ENCODE measurements at regions not wholly inside any gene's neighbourhood (a gene's known extent, or its start where the extent isn't known, plus 50 kb on each side); places are given as distances from the start of the nearest gene placed in this dataset.

DNA sequence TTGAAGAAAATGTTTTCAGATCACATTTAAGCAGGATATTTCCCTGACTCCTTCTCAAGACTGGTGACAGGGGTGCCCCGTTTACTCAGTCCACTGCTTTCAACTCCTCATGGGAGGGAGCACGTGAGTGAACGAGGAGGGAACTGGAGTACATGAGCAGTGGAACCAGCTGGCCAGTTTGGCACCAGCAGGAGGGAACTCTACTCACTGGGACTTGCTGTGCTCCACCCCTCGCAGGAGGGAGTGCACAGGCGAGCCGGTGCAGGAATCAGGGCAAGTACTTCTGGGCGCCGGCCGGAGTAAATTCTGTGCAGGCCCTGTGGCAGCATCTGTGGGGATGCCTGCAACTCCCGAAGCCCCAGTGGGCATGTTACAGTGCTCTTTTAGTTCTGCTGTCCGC, 1941.1 kb upstream of the C9orf72 start:
- H3K4me3 ChIP-seq = no peak overlapping the region
- TF ChIP-seq EP300 (IDR thresholded peaks at IDR 0.05) (no peak), POLR2A (IDR thresholded peaks at IDR 0.05) (no peak)
- TF ChIP-seq, protein P1, sequence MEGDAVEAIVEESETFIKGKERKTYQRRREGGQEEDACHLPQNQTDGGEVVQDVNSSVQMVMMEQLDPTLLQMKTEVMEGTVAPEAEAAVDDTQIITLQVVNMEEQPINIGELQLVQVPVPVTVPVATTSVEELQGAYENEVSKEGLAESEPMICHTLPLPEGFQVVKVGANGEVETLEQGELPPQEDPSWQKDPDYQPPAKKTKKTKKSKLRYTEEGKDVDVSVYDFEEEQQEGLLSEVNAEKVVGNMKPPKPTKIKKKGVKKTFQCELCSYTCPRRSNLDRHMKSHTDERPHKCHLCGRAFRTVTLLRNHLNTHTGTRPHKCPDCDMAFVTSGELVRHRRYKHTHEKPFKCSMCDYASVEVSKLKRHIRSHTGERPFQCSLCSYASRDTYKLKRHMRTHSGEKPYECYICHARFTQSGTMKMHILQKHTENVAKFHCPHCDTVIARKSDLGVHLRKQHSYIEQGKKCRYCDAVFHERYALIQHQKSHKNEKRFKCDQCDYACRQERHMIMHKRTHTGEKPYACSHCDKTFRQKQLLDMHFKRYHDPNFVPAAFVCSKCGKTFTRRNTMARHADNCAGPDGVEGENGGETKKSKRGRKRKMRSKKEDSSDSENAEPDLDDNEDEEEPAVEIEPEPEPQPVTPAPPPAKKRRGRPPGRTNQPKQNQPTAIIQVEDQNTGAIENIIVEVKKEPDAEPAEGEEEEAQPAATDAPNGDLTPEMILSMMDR (IDR thresholded peaks at IDR 0.05) = no peak
- H3K27me3 ChIP-seq = no peaks in the 10 kb centered on the region
- H3K36me3 ChIP-seq = no peaks in the 10 kb centered on the region
- no peak for DNase-seq
- no peaks in the 10 kb centered on the region for H3K4me1 ChIP-seq (ENCODE audit: insufficient read depth)
- WGBS, 3 donors = 53 to 62% (median 62%) methylated on average over 11 of the region's 11 CpGs
- intact Hi-C loops (cut with DNase I) = no loop called here
- H3K9me3 ChIP-seq = no peaks in the 10 kb centered on the region
- H3K27ac ChIP-seq = no peak overlapping the region

DNA sequence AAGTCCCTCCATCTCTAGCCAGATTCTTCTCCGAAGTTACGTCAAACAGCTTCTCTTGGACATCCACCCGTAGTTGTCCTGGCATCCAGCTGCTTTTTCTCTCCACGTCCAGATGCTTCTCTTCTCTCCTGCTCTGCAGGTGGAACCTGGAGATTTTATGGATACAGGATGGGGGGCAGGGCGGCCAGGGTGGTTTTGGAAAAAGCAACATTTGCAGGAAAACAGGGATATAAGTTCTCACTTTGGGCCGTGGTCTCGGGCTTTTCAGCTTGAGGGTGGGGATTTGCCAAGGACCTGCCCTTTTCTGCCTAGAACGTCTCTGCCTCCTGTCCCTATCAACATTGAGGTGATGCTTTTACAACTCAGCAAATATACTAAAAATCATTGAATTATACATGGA, 1941.6 kb upstream of the C9orf72 start:
- no peaks in the 10 kb centered on the region for H3K27me3 ChIP-seq
- no peaks in the 10 kb centered on the region for H3K9me3 ChIP-seq
- 61 to 67% (median 62%) methylated on average over 8 of the region's 8 CpGs for WGBS, 3 donors
- no peak overlapping the region for H3K4me3 ChIP-seq
- no peak for DNase-seq
- no peaks in the 10 kb centered on the region for H3K4me1 ChIP-seq (ENCODE audit: insufficient read depth)
- no peak overlapping the region for H3K27ac ChIP-seq
- TF ChIP-seq EP300 (IDR thresholded peaks at IDR 0.05) (no peak), POLR2A (IDR thresholded peaks at IDR 0.05) (no peak)
- TF ChIP-seq, protein P1 (IDR thresholded peaks at IDR 0.05) = no peak
- H3K36me3 ChIP-seq = no peaks in the 10 kb centered on the region
- intact Hi-C loops (cut with DNase I) = no loop called here

DNA sequence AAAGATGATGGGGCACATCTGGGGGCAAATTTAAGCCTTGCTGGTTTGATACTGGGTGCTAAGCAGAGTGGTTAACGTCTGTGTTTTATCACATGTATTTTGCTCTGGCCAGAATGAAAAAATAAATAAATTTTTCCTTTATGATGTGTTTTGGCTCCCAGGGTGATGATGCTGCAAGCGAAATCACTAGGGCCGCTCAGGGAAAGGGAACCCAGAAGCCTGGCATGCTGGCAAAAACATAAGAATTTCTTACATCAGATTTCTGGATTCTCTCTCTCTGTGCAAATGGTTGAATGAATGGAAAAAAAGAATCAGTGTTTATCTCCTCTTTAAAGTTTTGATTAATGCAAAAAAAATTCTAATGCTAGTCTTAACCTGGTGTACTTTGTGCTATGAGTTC, 1975.2 kb upstream of the C9orf72 start:
- no peaks in the 10 kb centered on the region for H3K4me1 ChIP-seq (ENCODE audit: insufficient read depth)
- no peaks in the 10 kb centered on the region for H3K36me3 ChIP-seq
- no peak overlapping the region for H3K4me3 ChIP-seq
- intact Hi-C loops (cut with DNase I) = no loop called here
- 61 to 67% (median 66%) methylated on average over 3 of the region's 3 CpGs for WGBS, 3 donors
- DNase-seq = no peak
- H3K27ac ChIP-seq = no peak overlapping the region
- H3K27me3 ChIP-seq = no peaks in the 10 kb centered on the region
- H3K9me3 ChIP-seq = no peaks in the 10 kb centered on the region
- TF ChIP-seq, protein P1 (IDR thresholded peaks at IDR 0.05) = no peak
- no peak for TF ChIP-seq POLR2A (IDR thresholded peaks at IDR 0.05)
- TF ChIP-seq EP300 (IDR thresholded peaks at IDR 0.05) = no peak

DNA sequence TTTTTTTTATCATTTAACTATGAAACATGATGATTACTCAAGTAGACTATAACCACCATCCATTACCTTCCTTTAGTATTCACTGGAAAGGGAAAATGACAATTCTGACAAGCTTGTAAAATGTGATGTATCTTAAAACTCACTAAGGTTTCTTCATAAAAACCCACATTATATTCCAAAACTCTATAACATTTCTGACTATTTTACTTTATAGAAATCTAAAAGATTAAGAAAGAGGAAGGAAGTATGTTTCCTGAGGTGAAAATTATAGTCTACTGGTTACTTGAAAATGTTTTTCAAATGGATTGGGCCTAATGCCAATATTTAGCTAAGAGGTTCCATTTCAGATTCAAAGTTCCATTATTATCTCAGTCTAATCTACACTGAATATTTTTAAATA, 1982.2 kb upstream of the C9orf72 start:
- intact Hi-C loops (cut with DNase I) = no loop called here

More for the DNA sequence above, 1982.2 kb upstream of the C9orf72 start:
- H3K27ac ChIP-seq = no peak overlapping the region
- H3K27me3 ChIP-seq = no peaks in the 10 kb centered on the region
- no peak for DNase-seq
- no peak for TF ChIP-seq EP300 (IDR thresholded peaks at IDR 0.05)
- TF ChIP-seq, protein P1 (IDR thresholded peaks at IDR 0.05) = no peak
- no peak for TF ChIP-seq POLR2A (IDR thresholded peaks at IDR 0.05)
- H3K4me1 ChIP-seq (ENCODE audit: insufficient read depth) = no peaks in the 10 kb centered on the region
- H3K9me3 ChIP-seq = no peaks in the 10 kb centered on the region
- H3K4me3 ChIP-seq = no peak overlapping the region
- no peaks in the 10 kb centered on the region for H3K36me3 ChIP-seq

Data from ovary (tissue), 7 donors.